B cell (primary cell): ENCODE measurements at regions not wholly inside any gene's neighbourhood (a gene's known extent, or its start where the extent isn't known, plus 50 kb on each side); places are given as distances from the start of the nearest gene placed in this dataset.

Experiments used
- ATAC-seq: fragments of 200-7000 bp; cut with Tn5 transposase; one replicate; pipeline ENCODE4 v1.10.0; 2021; ENCODE audit warnings: low read depth, mild to moderate bottlenecking, moderate number of reproducible peaks, moderate library complexity
- CTCF ChIA-PET: fragments of 350-600 bp; sonication (Branson Sonifier 250); formaldehyde crosslinking; loops from one replicate; lab custom pipeline; 2021; ENCODE audit warnings: antibody characterized with exemption, inconsistent platforms; lab: Charles Lee
- POLR2A ChIA-PET: fragments of 350-600 bp; sonication (Branson Sonifier 250); formaldehyde crosslinking; loops from one replicate; lab custom pipeline; 2021; ENCODE audit warnings: antibody characterized with exemption; lab: Charles Lee
- DNase-seq: peaks from one replicate; pipeline ENCODE4 v3.0.0; 2013
- H2AFZ ChIP-seq: 2 replicates; pipeline ENCODE4 v1.6.1; 2012; ENCODE audit warnings: mild to moderate bottlenecking, low read depth, low read length; ENCODE audit not compliant: insufficient read depth, poor library complexity, severe bottlenecking
- H3K27ac ChIP-seq, 2 donors: 1 replicate in 1 of 2; 2 replicates in 1 of 2; pipeline ENCODE4 v1.5.1; 2012 to 2013; ENCODE audit warnings: low read length in 2 of 2, mild to moderate bottlenecking in 2 of 2, moderate library complexity in 1 of 2
- H3K27me3 ChIP-seq, 4 experiments: fragments of 200-600 bp in 1 of 4; sonication (generic) in 1 of 4; replicated peaks in 1 of 4; 1 replicate in 2 of 4; 2 replicates in 2 of 4; pipeline versions ENCODE4 v1.6.1 to v1.7.0; 2013 to 2016; ENCODE audit warnings: low read length in 3 of 4, mild to moderate bottlenecking in 2 of 4, mixed read lengths in 1 of 4, moderate library complexity in 1 of 4; ENCODE audit not compliant: insufficient read depth in 4 of 4, control insufficient read depth in 3 of 4; ENCODE audit errors: control extremely low read depth in 1 of 4
- H3K36me3 ChIP-seq, 2 experiments: replicated peaks in 1 of 2; 1 replicate in 1 of 2; 2 replicates in 1 of 2; pipeline versions ENCODE4 v1.6.1 to v1.7.1; 2013; ENCODE audit warnings: low read length in 1 of 2; ENCODE audit not compliant: insufficient read depth in 2 of 2, control insufficient read depth in 1 of 2; ENCODE audit errors: control extremely low read depth in 1 of 2, extremely low read depth in 1 of 2
- H3K4me1 ChIP-seq, 2 donors: fragments of 200-600 bp in 1 of 2; sonication (generic) in 1 of 2; 1 replicate in 1 of 2; 2 replicates in 1 of 2; pipeline versions ENCODE4 v1.5.1 to v1.6.1; 2013 to 2017; ENCODE audit warnings: low read length in 2 of 2; ENCODE audit not compliant: control insufficient read depth in 2 of 2, insufficient read depth in 2 of 2
- H3K4me2 ChIP-seq: replicated peaks from 2 replicates; pipeline ENCODE3; 2012; ENCODE audit warnings: mild to moderate bottlenecking, low read depth, low read length; ENCODE audit not compliant: poor library complexity, severe bottlenecking
- H3K4me3 ChIP-seq, 5 experiments: fragments of 200-600 bp in 1 of 5; sonication (generic) in 1 of 5; 1 replicate in 3 of 5; 2 replicates in 2 of 5; pipeline versions ENCODE4 v1.5.1 to v1.7.0; 2011 to 2016; ENCODE audit warnings: low read length in 4 of 5, mild to moderate bottlenecking in 4 of 5, low read depth in 2 of 5, control low read depth in 1 of 5, moderate library complexity in 1 of 5; ENCODE audit not compliant: insufficient read depth in 1 of 5; ENCODE audit errors: control extremely low read depth in 1 of 5, extremely low read depth in 1 of 5
- H3K79me2 ChIP-seq: fragments of 200-600 bp; sonication (generic); one replicate; pipeline ENCODE4 v1.6.0; 2016; ENCODE audit warnings: low read length; ENCODE audit not compliant: control insufficient read depth, insufficient read depth
- H3K9ac ChIP-seq: fragments of 200-600 bp; sonication (generic); 2 replicates; pipeline ENCODE4 v1.6.1; 2017; ENCODE audit warnings: mild to moderate bottlenecking, low read length, moderate library complexity
- H3K9me3 ChIP-seq, 3 donors: one replicate each; pipeline versions ENCODE4 v1.6.1 to v1.7.1; 2013; ENCODE audit warnings: low read length in 2 of 3; ENCODE audit not compliant: control insufficient read depth in 2 of 3, insufficient read depth in 1 of 3; ENCODE audit errors: control extremely low read depth in 1 of 3
- H4K20me1 ChIP-seq: 2 replicates; pipeline ENCODE4 v1.6.0; 2012; ENCODE audit warnings: mild to moderate bottlenecking, low read length; ENCODE audit not compliant: insufficient read depth, control insufficient read depth, poor library complexity, severe bottlenecking
- H3K27ac Mint-ChIP-seq: one replicate; pipeline ENCODE4 v1.8.0; 2021; ENCODE audit warnings: mixed read lengths
- H3K27me3 Mint-ChIP-seq: one replicate; pipeline ENCODE4 v1.8.0; 2021; ENCODE audit warnings: mixed read lengths
- H3K4me1 Mint-ChIP-seq: one replicate; pipeline ENCODE4 v1.8.0; 2021; ENCODE audit warnings: mixed read lengths
- H3K4me3 Mint-ChIP-seq: one replicate; pipeline ENCODE4 v1.8.0; 2021; ENCODE audit warnings: mixed read lengths
- H3K9me3 Mint-ChIP-seq: one replicate; pipeline ENCODE4 v1.8.0; 2022; ENCODE audit warnings: mixed read lengths; ENCODE audit not compliant: insufficient read depth
- CTCF ChIP-seq: fragments of 200-600 bp; IDR thresholded peaks from one replicate; pipeline ENCODE4 v1.8.0; 2022; ENCODE audit warnings: antibody characterized with exemption, mild to moderate bottlenecking
- EZH2 ChIP-seq: IDR thresholded peaks from 2 replicates; pipeline ENCODE4 v1.6.1; 2012; ENCODE audit warnings: borderline replicate concordance, low read depth, mild to moderate bottlenecking, moderate library complexity, low read length; ENCODE audit not compliant: insufficient read depth, poor library complexity, severe bottlenecking
- WGBS: methylation state at CpG from one replicate; pipeline ENCODE4 v1.1.5; 2013; ENCODE audit warnings: missing lambda C conversion rate; ENCODE audit not compliant: insufficient coverage; 5-methylcytosine and 5-hydroxymethylcytosine counted together
- intact Hi-C: fragments of 100-400 bp; cut with micrococcal nuclease; formaldehyde crosslinking; loops from one replicate; pipeline ENCODE4 v1.10.0; 2022

- no peaks in the 10 kb centered on the region for H3K9me3 Mint-ChIP-seq
- H2AFZ ChIP-seq = no peak overlapping the region
- no peaks in the 10 kb centered on the region for H3K27me3 ChIP-seq
- no peaks in the 10 kb centered on the region for H3K36me3 ChIP-seq
- no peak overlapping the region for H3K4me3 ChIP-seq
- peaks cover 0 to 2% (median 0%) of the 10 kb centered on the region in 3 donors for H3K9me3 ChIP-seq
- H3K27ac Mint-ChIP-seq = no peak overlapping the region
- H4K20me1 ChIP-seq = no peaks in the 10 kb centered on the region
- no peaks in the 10 kb centered on the region for H3K4me1 ChIP-seq
- CTCF ChIA-PET = no interaction called here
- H3K4me1 Mint-ChIP-seq = no peaks in the 10 kb centered on the region
- H3K4me2 ChIP-seq = no peak overlapping the region
- POLR2A ChIA-PET = no interaction called here
- peaks cover 13% of the 10 kb centered on the region for H3K27me3 Mint-ChIP-seq
- intact Hi-C loops = no loop called here
- DNase-seq (no peak), ATAC-seq (no peak)
- 86% methylated on average over 1 of the region's 3 CpGs for WGBS
- H3K79me2 ChIP-seq = no peaks in the 10 kb centered on the region
- no peak overlapping the region for H3K4me3 Mint-ChIP-seq
- TF ChIP-seq CTCF (no peak), EZH2 (no peak)
- no peak overlapping the region for H3K27ac ChIP-seq
- H3K9ac ChIP-seq = no peak overlapping the region
These were observed 681.2 kb downstream of the EPHA4 start for GRCh38 chr2:220890931-220891330.

- intact Hi-C loops = no loop called here
- Histone ChIP-seq H3K9ac (no peak overlapping the region), H4K20me1 (no peaks in the 10 kb centered on the region), H3K4me2 (no peak overlapping the region), H3K79me2 (no peaks in the 10 kb centered on the region), H3K4me3 (no peak overlapping the region), H2AFZ (no peak overlapping the region), H3K27me3 (no peaks in the 10 kb centered on the region), H3K9me3 (peaks cover 0 to 2% (median 0%) of the 10 kb centered on the region in 3 donors), H3K27ac (no peak overlapping the region), H3K36me3 (no peaks in the 10 kb centered on the region), H3K4me1 (no peaks in the 10 kb centered on the region)
- POLR2A ChIA-PET = no interaction called here
- TF ChIP-seq EZH2 = no peak
- TF ChIP-seq CTCF = no peak
- ATAC-seq (no peak), DNase-seq (no peak)
- CTCF ChIA-PET = no interaction called here
- Mint-ChIP-seq H3K4me1 (no peaks in the 10 kb centered on the region), H3K9me3 (no peaks in the 10 kb centered on the region), H3K4me3 (no peak overlapping the region), H3K27me3 (peaks cover 16% of the 10 kb centered on the region), H3K27ac (no peak overlapping the region)
- WGBS = no CpG with 5 or more reads among the region's 1 CpG
These were observed 680.7 kb downstream of the EPHA4 start for GRCh38 chr2:220891405-220891804.
